Peyer's patch (tissue), 4 donors: ENCODE measurements at regions not wholly inside any gene's neighbourhood (a gene's known extent, or its start where the extent isn't known, plus 50 kb on each side); places are given as distances from the start of the nearest gene placed in this dataset.

Source experiments
- CTCF ChIP-seq, 6 experiments: fragments of 450-650 bp in 4 of 6; fragments of 200-600 bp in 2 of 6; sonication (generic) in 1 of 6; IDR thresholded peaks; one replicate each; pipeline ENCODE4 v1.5.1; 2017 to 2019; ENCODE audit warnings: antibody characterized with exemption in 6 of 6, mild to moderate bottlenecking in 3 of 6, moderate library complexity in 1 of 6
- POLR2A ChIP-seq, 2 donors: fragments of 450-650 bp; IDR thresholded peaks; one replicate each; pipeline ENCODE4 v1.5.1; 2017; ENCODE audit warnings: antibody characterized with exemption in 2 of 2, mild to moderate bottlenecking in 2 of 2, moderate library complexity in 2 of 2

- TF ChIP-seq CTCF (IDR thresholded peaks at IDR 0.05), result no peak
- TF ChIP-seq POLR2A (IDR thresholded peaks at IDR 0.05), result no peak
Observed at GRCh38 chr1:197985351-197985750, 68.2 kb downstream of the LHX9 start.
